Keratinocyte (primary cell): ENCODE measurements at regions not wholly inside any gene's neighbourhood (a gene's known extent, or its start where the extent isn't known, plus 50 kb on each side); places are given as distances from the start of the nearest gene placed in this dataset.

ENCODE experiments used
- CTCF ChIP-seq, 3 experiments: IDR thresholded peaks in 1 of 3; conservative IDR thresholded peaks in 1 of 3; optimal IDR thresholded peaks in 1 of 3; 2 replicates in 2 of 3; 3 replicates in 1 of 3; pipeline versions ENCODE3 to v1.5.1; 2011; ENCODE audit warnings: low read length in 3 of 3, mild to moderate bottlenecking in 3 of 3, moderate library complexity in 2 of 3, control low read depth in 1 of 3, inconsistent platforms in 1 of 3; ENCODE audit not compliant: insufficient read depth in 2 of 3; ENCODE audit errors: extremely low read depth in 1 of 3
- EZH2 ChIP-seq: IDR thresholded peaks from one replicate; pipeline ENCODE4 v1.6.1; 2012; ENCODE audit warnings: inconsistent platforms, mild to moderate bottlenecking, low read length, moderate library complexity

DNA sequence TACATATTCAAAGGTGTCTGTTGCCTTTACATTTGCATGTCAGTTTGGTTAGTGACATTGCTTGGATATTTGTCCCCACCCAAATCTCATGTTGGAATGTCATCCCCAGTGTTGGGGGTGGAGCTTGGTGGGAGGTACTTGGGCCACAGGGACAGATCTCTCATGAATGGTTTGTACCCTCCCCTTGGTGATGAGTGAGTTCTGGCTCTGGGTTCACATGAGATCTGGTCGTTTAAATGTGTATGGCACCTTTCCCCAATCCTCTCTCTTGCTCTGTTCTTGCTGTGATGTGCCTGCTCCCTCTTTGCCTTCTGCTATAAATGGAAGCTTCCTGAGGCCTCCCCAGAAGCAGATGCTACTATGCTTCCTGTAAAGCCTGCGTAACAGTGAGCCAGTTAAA lies 207.9 kb upstream of the DIO3 start:
- TF ChIP-seq CTCF (optimal IDR thresholded peaks at IDR 0.05 in 1 of 3, IDR thresholded peaks at IDR 0.05 in 1 of 3, conservative IDR thresholded peaks at IDR 0.05 in 1 of 3; ENCODE audit: extremely low read depth in 1 of 3, insufficient read depth in 2 of 3, low read length in 3 of 3) (no peak), EZH2 (no peak)
